AG09319 (cell line): ENCODE measurements at regions not wholly inside any gene's neighbourhood (a gene's known extent, or its start where the extent isn't known, plus 50 kb on each side); places are given as distances from the start of the nearest gene placed in this dataset.

ENCODE experiments used
- DNase-seq: peaks from one replicate; pipeline ENCODE4 v3.0.0-alpha.2; 2010; ENCODE audit warnings: low read depth; ENCODE audit errors: extremely low read depth
- TF ChIP-seq, protein P1 (sequence below): IDR thresholded peaks from 2 replicates; pipeline ENCODE4 v1.5.1; 2011; ENCODE audit warnings: low read depth, mild to moderate bottlenecking, inconsistent platforms, low read length, moderate library complexity

DNA sequence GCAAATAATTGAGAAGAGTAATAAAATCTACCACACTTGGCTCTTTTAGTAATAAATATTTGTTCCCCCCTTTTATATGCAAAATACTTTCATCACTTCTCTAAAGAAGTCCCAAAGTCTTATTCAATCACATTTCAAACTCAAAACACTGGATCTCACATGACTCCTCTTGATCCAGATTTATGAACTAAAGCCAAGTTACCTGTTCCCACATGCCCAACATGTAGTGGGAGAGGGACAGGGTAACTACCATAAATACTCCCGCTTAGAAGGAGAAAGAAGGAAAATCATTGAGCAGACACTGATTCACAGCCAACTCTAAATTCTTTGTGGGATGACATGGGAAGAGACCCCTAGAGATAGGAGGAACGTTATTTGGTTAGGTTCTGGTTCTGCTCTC is 64.9 kb upstream of the PMFBP1 start:
- TF ChIP-seq, protein P1, sequence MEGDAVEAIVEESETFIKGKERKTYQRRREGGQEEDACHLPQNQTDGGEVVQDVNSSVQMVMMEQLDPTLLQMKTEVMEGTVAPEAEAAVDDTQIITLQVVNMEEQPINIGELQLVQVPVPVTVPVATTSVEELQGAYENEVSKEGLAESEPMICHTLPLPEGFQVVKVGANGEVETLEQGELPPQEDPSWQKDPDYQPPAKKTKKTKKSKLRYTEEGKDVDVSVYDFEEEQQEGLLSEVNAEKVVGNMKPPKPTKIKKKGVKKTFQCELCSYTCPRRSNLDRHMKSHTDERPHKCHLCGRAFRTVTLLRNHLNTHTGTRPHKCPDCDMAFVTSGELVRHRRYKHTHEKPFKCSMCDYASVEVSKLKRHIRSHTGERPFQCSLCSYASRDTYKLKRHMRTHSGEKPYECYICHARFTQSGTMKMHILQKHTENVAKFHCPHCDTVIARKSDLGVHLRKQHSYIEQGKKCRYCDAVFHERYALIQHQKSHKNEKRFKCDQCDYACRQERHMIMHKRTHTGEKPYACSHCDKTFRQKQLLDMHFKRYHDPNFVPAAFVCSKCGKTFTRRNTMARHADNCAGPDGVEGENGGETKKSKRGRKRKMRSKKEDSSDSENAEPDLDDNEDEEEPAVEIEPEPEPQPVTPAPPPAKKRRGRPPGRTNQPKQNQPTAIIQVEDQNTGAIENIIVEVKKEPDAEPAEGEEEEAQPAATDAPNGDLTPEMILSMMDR, result no peak

DNA sequence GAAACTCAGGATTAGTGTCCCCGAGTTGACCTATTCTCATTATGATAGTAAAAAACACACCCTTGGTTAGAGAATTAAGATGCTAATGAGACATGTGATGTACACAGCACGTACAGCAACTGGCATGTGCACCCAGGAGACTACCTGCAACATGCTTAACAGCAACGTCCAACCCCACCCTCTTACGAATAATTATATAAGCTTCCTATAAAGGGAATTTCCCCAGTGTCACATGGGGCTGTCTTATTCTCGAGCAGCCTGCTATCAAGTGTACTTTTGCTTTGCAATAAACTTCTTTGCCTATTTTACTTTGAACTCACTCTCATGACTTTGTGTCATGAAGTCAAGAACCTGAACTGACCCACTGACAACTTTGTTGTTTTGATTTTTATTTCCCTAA is 62.4 kb upstream of the PMFBP1 start:
- TF ChIP-seq, protein P1, result no peak
- DNase-seq, result no peak

More for the DNA sequence above, 64.9 kb upstream of the PMFBP1 start:
- no peak for DNase-seq

DNA sequence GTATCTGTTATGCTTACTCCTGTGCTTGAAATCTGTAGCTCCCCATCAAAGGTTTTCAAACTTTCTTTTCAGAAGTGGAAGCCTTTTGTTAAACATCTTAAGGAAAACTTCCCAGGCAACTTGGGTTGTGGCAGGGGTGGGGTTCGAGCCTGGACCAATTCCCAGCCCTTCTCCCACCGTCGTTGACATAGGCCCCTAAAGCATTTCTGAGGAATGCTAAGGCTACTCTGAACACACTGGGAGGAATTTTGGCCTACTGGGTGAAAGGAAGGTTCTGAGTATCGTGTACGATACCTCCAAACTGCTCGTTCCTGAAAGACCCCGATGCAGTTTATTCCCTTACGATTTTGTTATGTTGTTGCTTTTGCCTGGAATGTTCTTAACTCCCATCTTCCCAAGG is 56.1 kb upstream of the PMFBP1 start:
- TF ChIP-seq, protein P1, result no peak
- DNase-seq, result no peak

DNA sequence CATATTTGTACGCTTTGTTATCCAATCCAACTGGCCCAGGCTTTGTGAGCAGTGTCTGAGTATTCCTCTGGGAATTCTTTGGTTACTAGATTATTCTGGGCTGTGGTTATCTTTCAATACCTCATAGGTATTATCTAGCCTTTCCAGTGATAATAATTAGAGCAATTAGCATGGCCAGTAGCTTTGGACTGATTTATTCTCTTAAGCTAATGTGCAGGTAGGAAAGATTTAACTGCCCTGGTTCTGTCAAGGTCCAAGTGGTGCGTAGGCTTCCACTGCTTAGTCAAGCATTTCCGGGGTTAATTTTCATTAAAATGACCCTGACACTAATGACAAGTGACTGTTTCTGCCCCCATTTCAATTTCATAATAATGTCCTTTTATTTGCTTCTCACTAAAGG is 54.2 kb upstream of the PMFBP1 start:
- TF ChIP-seq, protein P1, result no peak

DNA sequence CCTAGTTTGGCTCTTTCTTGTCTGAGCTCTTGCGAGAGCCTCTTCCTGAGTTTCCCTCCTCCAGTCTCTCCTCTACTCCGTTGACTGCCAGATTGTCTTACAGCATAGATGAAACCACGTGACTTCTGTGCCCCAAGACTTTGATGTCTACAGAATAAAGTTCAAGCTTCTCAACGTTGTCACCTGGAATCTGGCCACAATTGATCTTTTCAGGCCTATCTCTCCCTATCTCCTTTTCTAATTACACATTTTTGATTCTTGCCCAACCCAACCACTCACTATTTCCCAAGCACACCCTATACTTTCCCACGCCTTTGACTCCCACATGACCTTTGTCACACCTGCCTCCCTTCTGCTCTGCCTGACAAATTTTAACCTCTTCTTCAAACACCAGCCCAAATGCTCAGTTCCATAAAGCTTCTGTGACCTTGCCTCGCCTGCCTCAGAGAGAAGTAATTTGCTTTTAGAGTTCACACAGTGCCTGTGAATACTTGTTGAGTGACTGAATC is 52.4 kb upstream of the PMFBP1 start:
- DNase-seq, result no peak
- TF ChIP-seq, protein P1, result no peak

More for the DNA sequence above, 54.2 kb upstream of the PMFBP1 start:
- no peak for DNase-seq

DNA sequence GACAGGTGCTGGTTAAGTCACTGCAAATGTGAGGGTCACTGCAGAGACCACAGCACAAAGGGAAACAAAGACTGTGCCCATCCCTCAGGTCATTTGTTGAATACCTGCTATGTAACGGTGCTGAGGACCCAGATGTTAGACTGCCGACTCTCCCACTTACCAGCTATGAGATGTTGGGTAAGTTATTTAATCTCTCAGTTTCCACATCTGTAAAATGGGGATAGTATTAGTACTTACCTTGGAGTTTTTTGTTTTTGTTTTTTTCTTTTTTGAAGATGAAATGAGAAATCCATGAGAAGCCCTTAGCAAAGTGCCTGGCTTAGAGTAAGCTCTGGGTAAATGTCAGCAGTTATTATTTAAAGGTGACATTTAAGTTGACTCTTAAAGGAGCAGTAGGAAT is 50.5 kb upstream of the PMFBP1 start:
- TF ChIP-seq, protein P1, result no peak
- DNase-seq, result no peak
